Esophagus squamous epithelium (tissue), 4 donors: ENCODE measurements at regions not wholly inside any gene's neighbourhood (a gene's known extent, or its start where the extent isn't known, plus 50 kb on each side); places are given as distances from the start of the nearest gene placed in this dataset.

ENCODE experiments used
- POLR2A ChIP-seq, 4 donors: fragments of 450-650 bp; IDR thresholded peaks; one replicate each; pipeline ENCODE4 v1.6.1; 2017; ENCODE audit warnings: antibody characterized with exemption in 4 of 4, mild to moderate bottlenecking in 4 of 4, moderate library complexity in 3 of 4
- TF ChIP-seq, protein P1 (sequence below), 6 experiments: fragments of 450-650 bp in 4 of 6; fragments of 200-600 bp in 2 of 6; sonication (generic) in 2 of 6; IDR thresholded peaks; one replicate each; pipeline ENCODE4 v1.5.1; 2016 to 2019; ENCODE audit warnings: antibody characterized with exemption in 6 of 6, mild to moderate bottlenecking in 4 of 6, moderate library complexity in 4 of 6

DNA sequence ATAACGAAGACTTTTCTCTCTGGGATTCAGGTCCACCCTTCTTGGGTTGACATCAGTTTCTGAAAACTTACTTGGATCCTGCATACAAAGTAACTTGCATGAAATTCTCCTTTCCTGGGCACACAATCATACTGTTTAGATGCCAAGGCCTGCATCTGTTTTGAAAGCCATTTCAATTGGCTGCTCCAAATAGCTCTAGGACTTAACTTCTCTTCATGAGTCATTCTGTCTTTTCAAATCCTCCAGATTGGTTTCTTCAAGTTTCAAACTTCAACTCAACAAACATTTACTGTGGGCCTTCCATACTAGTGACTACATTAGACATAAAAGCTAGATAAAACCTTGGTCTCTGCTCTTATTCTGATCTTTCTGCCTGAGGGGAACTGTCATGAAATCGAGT is 54.8 kb upstream of the HMHB1 start:
- TF ChIP-seq, protein P1, sequence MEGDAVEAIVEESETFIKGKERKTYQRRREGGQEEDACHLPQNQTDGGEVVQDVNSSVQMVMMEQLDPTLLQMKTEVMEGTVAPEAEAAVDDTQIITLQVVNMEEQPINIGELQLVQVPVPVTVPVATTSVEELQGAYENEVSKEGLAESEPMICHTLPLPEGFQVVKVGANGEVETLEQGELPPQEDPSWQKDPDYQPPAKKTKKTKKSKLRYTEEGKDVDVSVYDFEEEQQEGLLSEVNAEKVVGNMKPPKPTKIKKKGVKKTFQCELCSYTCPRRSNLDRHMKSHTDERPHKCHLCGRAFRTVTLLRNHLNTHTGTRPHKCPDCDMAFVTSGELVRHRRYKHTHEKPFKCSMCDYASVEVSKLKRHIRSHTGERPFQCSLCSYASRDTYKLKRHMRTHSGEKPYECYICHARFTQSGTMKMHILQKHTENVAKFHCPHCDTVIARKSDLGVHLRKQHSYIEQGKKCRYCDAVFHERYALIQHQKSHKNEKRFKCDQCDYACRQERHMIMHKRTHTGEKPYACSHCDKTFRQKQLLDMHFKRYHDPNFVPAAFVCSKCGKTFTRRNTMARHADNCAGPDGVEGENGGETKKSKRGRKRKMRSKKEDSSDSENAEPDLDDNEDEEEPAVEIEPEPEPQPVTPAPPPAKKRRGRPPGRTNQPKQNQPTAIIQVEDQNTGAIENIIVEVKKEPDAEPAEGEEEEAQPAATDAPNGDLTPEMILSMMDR (IDR thresholded peaks at IDR 0.05) = no peak
- no peak for TF ChIP-seq POLR2A (IDR thresholded peaks at IDR 0.05)
